ENCODE measurements at regions not wholly inside any gene's neighbourhood (a gene's known extent, or its start where the extent isn't known, plus 50 kb on each side); places are given as distances from the start of the nearest gene placed in this dataset.
"Not testable (repeated sequence)": the region's sequence is repeated elsewhere in the genome, so short reads cannot be mapped to it uniquely, and the experiment has no call there.

GRCh38 chr14:39505812-39506211 lies 73.6 kb upstream of the FBXO33 start:
- DNase-seq = no peak

DNA sequence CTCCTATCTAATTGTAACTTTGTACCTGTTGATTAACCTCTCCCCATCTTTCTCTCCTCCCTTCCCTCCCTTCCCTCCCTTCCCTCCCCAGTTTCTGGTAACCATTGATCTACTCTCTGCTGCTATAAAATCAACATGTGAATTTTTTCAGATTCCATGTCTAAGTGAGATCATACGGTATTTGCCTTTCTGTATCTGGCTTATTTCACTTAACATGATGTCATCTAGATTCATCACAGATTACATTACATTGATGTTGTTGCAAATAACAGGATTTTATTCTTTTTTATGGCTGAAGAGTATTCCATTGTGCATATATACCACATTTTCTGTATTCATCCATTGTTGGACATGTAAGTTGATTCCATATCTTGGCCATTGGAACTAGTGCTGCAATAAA lies 68.0 kb upstream of the FBXO33 start:
- DNase-seq = no peak

DNA sequence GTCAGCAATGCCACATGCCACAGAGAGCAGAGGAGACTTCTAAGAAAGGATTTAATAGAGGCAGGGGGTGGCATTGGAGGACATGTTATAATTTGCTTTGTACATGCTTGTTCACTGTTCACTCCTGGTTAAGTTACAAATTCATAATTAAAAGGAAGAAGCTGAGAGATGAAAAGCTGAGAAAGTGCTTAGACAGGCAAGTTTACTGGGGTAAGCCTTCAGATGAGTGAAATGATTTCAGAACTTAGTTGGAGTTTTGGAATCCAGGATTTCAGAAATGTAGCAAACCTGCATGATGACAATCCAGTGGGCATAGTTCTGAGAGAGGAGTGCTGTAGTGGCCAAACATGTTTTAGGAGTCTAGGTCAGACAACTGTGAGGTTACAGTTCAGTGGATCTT lies 67.3 kb upstream of the FBXO33 start:
- DNase-seq = no peak

DNA sequence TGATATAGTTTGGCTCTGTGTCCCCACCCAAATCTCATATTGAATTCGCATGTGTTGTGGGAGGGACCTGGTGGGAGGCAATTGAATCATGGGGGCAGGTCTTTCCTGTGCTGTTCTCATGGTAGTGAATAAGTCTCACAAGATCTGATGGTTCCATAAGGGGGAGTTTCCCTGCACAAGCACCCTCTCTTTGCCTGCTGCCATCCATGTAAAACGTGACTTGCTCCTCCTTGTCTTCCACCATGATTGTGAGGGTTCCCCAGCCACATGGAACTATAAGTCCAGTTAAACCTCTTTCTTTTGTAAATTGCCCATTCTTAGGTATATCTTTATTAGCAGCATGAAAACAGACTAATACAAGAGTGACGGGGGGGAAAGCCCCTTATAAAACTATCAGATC lies 65.4 kb upstream of the FBXO33 start:
- not testable (repeated sequence) for DNase-seq

GRCh38 chr14:39492267-39492666 lies 60.0 kb upstream of the FBXO33 start:
- DNase-seq = no peak

GRCh38 chr14:39491134-39491571 lies 58.9 kb upstream of the FBXO33 start:
- DNase-seq = peak; percentile 53

DNA sequence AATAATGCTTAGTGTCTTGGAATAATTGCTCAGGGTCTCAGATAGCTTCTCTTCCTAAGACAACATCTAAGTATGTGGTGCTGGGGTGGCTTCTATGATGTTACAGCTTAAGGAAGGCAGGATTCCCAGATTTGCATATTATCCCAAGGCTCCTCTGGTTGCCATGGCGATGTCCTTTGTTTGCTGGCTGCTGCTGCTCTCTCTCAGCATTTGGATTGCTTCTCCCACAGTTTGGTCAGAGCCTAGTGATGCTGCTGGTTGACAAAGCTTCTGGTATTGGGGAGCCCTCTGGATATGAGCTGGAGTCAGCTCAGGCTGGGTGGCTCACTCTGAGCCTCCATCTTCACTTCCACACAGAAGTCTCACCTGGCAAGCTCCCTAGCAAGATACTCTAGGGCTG lies 56.4 kb upstream of the FBXO33 start:
- DNase-seq = no peak

DNA sequence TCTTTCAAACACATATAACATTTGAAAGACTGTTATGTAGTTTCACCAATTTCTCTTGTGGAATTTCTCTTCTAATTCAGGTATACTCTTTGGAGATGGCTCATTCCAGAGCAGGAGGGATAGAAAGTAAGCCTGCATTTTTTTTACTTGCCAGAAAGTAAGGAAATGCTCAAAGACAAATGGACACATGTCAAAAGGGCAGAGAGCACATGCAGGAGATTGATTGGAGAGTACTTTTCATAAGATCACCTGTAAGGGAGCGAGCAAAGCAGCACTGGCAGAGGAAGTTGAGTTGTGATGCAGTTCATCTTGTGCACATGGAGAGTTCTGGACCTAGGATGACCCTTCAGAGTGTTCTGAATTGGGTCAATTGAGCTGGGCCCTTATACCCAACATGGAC lies 51.4 kb upstream of the FBXO33 start:
- DNase-seq = no peak
